ENCODE measurements at regions not wholly inside any gene's neighbourhood (a gene's known extent, or its start where the extent isn't known, plus 50 kb on each side); places are given as distances from the start of the nearest gene placed in this dataset.

DNA sequence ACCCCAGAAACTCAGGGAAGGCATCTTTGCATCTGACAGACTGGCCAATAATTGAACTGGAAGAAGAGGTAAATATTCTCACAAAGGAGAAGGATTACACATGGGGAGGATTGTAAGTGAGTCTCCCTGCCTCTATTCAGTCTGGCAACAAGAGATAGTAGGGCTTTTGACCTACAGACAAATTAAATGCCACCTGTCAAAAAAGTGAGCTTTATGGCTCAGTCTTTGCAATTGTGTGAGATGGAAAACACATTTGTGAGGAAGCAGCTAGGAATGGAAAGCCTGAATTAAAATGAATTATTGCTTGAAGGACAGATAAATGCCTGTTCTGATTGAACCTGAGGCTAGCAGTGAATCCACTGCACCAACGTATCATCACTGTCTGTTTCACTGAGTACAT, 173.3 kb upstream of the GOLIM4 start:
- no peaks in the 10 kb centered on the region for H3K27me3 ChIP-seq (ENCODE audit: control insufficient read depth, insufficient read depth, low read length)
- H4K8ac ChIP-seq (ENCODE audit: low read depth in 2 of 2, low read length in 2 of 2) = no peak overlapping the region
- H2BK120ac ChIP-seq (ENCODE audit: low read depth, low read length) = no peak overlapping the region
- ChIA-PET CTCF (no interaction called here), POLR2A (ENCODE audit: unreplicated experiment) (no interaction called here)
- intact Hi-C loops (cut with micrococcal nuclease) (no loop called here), dilution Hi-C loops (cut with HindIII; ENCODE audit: low sequenced_read_pairs, unreplicated experiment) (no loop called here), in situ Hi-C loops (cut with MboI; ENCODE audit: low sequenced_read_pairs) (no loop called here)
- H3K4ac ChIP-seq (ENCODE audit: low read depth, low read length) = no peak overlapping the region
- DNase-seq (no peak), ATAC-seq (ENCODE audit: low read depth) (no peak)
- no peak overlapping the region for H3K18ac ChIP-seq (ENCODE audit: low read depth, low read length)
- no peak overlapping the region for H3K56ac ChIP-seq (ENCODE audit: extremely low read depth, insufficient read depth, low read length)
- H2BK20ac ChIP-seq (ENCODE audit: low read depth, low read length) = no peak overlapping the region
- no peak overlapping the region for H3K9ac ChIP-seq (ENCODE audit: low read depth, low read length)
- H4K91ac ChIP-seq (ENCODE audit: insufficient read depth, low read depth, low read length) = no peak overlapping the region
- H4K5ac ChIP-seq (ENCODE audit: low read depth, low read length) = no peak overlapping the region
- no TSS peak for BruUV-seq (replicated peaks)
- H2AFZ ChIP-seq (replicated peaks; ENCODE audit: low read length, poor library complexity) = no peak overlapping the region
- H3K27ac ChIP-seq (ENCODE audit: insufficient read depth, low read length) = no peak overlapping the region
- H3K14ac ChIP-seq (replicated peaks; ENCODE audit: low read depth, low read length) = no peak overlapping the region
- no peak overlapping the region for H3K23ac ChIP-seq (ENCODE audit: low read depth, low read length)
- no CpG with 5 or more reads among the region's 1 CpG for WGBS, 2 experiments (ENCODE audit: extremely low coverage in 2 of 2, insufficient read length in 1 of 2)
- H3K9me1 ChIP-seq (ENCODE audit: insufficient read depth, low read length) = no peaks in the 10 kb centered on the region; the same call in 1 of the 2 replicates
- TF ChIP-seq MAFK (IDR thresholded peaks at IDR 0.05; ENCODE audit: low read depth, low read length) = no peak
- TF ChIP-seq POLR2A (IDR thresholded peaks at IDR 0.05; ENCODE audit: low read depth, low read length) = no peak
- TF ChIP-seq RAD21 (IDR thresholded peaks at IDR 0.05; ENCODE audit: low read length) = no peak
- TF ChIP-seq NFE2L2 (IDR thresholded peaks at IDR 0.05; ENCODE audit: low read depth, low read length) = no peak
- TF ChIP-seq, protein P1, sequence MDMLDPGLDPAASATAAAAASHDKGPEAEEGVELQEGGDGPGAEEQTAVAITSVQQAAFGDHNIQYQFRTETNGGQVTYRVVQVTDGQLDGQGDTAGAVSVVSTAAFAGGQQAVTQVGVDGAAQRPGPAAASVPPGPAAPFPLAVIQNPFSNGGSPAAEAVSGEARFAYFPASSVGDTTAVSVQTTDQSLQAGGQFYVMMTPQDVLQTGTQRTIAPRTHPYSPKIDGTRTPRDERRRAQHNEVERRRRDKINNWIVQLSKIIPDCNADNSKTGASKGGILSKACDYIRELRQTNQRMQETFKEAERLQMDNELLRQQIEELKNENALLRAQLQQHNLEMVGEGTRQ (IDR thresholded peaks at IDR 0.05; ENCODE audit: low read depth, low read length) = no peak
- TF ChIP-seq RFX5 (IDR thresholded peaks at IDR 0.05; ENCODE audit: low read depth, low read length) = no peak
- no peak for TF ChIP-seq SMC3 (IDR thresholded peaks at IDR 0.05; ENCODE audit: low read depth, low read length)
- TF ChIP-seq CEBPB (IDR thresholded peaks at IDR 0.05; ENCODE audit: low read depth, low read length) = no peak
- no peaks in the 10 kb centered on the region for H4K20me1 ChIP-seq (ENCODE audit: insufficient read depth, low read length)
- no peak overlapping the region for H2AK9ac ChIP-seq (replicated peaks; ENCODE audit: low read depth, low read length, poor library complexity)
- H2BK15ac ChIP-seq (ENCODE audit: low read depth, low read length) = no peak overlapping the region
- H3K79me1 ChIP-seq (ENCODE audit: low read depth in 1 of 2, low read length in 2 of 2) = no peaks in the 10 kb centered on the region
- no peaks in the 10 kb centered on the region for H3K9me3 ChIP-seq (ENCODE audit: control insufficient read depth, insufficient read depth, low read length)
- H3K4me1 ChIP-seq (ENCODE audit: control insufficient read depth, insufficient read depth, low read length) = no peaks in the 10 kb centered on the region
- no peaks in the 10 kb centered on the region for H3K36me3 ChIP-seq (ENCODE audit: control insufficient read depth, insufficient read depth, low read length)
- no peak overlapping the region for H2AK5ac ChIP-seq (ENCODE audit: low read depth, low read length)
- H3K4me3 ChIP-seq (ENCODE audit: insufficient read depth, low read depth, low read length) = no peak overlapping the region
- H3K4me2 ChIP-seq (ENCODE audit: low read depth, low read length) = no peak overlapping the region
- no peak overlapping the region for H2BK5ac ChIP-seq (ENCODE audit: low read depth, low read length, poor library complexity, severe bottlenecking)
